ENCODE measurements at regions not wholly inside any gene's neighbourhood (a gene's known extent, or its start where the extent isn't known, plus 50 kb on each side); places are given as distances from the start of the nearest gene placed in this dataset.

DNA sequence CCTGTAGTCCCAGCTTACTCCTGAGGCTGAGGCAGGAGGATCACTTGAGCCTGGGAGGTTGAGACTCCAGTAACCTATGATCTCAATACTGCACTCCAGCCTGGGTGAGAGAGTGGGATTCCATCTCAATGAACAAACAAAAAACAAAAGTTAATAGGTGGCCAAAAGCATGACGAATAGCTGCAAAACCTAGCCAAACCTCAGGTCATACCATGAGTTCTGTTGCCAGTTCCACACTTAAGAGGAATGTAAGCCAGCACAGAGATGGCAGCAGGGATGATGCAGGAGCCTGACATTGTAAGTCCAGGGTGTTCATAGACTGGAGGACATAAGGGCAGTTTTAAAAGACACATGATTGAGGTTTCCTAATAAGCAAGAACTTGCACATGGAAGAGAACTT is 55.3 kb upstream of the RMDN2 start:
- Mint-ChIP-seq H3K9me3 (no peaks in the 10 kb centered on the region), H3K27ac (no peak overlapping the region), H3K4me1 (ENCODE audit: low read depth) (peaks cover 27% of the 10 kb centered on the region), H3K36me3 (ENCODE audit: low read depth) (no peaks in the 10 kb centered on the region), H3K27me3 (ENCODE audit: low read depth) (peaks cover 2% of the 10 kb centered on the region), H3K4me3 (no peak overlapping the region)
- DNase-seq (ENCODE audit: low spot score): no peak

DNA sequence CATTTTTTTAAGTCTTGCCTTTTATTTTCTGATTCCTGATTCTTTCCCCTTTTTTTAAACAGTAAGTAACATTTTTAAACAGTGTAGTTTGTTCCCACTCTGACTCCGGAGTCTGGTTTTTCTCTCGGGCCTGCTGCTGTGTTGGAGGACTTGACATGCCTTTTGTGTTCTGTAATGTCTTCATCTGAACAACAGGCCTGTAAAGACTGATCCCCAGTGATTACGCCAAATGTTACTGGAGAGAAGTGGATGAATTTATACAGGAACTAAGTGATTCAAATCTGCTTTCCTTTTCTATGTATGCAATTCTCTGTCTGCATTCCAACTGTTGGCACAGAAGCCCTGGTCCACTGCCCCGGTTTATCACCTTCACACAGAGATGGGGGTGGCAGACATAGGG is 54.3 kb upstream of the RMDN2 start:
- H3K9me3 Mint-ChIP-seq: no peaks in the 10 kb centered on the region
- H3K4me1 Mint-ChIP-seq (ENCODE audit: low read depth): peaks cover 27% of the 10 kb centered on the region
- no peak overlapping the region for H3K27ac Mint-ChIP-seq
- H3K27me3 Mint-ChIP-seq (ENCODE audit: low read depth): peaks cover 2% of the 10 kb centered on the region
- no peaks in the 10 kb centered on the region for H3K36me3 Mint-ChIP-seq (ENCODE audit: low read depth)
- no peak overlapping the region for H3K4me3 Mint-ChIP-seq
- no peak for DNase-seq (ENCODE audit: low spot score)

DNA sequence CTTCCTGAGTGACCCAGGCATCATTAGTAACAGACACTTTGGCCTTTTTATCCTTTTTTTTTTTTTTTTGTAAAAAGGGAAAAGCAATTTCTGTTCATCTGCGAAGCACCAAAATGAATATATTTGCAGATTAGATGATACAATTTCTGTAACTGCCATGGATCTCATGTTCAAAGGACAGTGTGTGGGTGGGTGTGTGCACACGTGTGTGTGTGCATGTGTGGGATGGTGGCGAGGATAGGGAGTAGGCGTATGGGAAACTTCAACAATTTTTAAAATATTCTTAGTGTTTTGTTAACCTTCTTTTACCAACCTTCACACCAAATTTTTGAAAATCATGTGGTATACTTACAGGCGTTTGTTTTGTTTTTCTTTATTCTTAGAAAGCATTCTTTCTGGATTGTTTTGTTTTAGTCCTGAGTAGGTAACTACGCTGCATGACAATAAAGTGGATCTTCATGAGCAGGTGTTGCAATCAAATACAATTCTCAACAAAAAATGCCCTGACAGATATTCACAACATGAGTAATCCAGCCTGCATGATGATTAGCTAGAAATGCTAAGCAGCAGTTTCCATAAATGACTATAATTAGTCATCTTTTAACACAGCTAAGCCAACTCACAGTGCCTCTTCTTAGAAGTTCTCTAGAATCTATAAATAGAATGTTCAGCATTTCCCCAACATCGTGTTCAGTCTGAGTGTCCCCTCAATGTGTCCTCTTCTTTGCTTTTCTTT is 53.5 kb upstream of the RMDN2 start:
- peaks cover 2% of the 10 kb centered on the region for H3K27me3 Mint-ChIP-seq (ENCODE audit: low read depth)
- peak overlapping the region; percentile 56 for H3K4me3 Mint-ChIP-seq
- no peaks in the 10 kb centered on the region for H3K9me3 Mint-ChIP-seq
- peak; percentile 13 for DNase-seq (ENCODE audit: low spot score)
- peak overlapping the region; percentile 80 for H3K27ac Mint-ChIP-seq
- peaks cover 27% of the 10 kb centered on the region for H3K4me1 Mint-ChIP-seq (ENCODE audit: low read depth)
- H3K36me3 Mint-ChIP-seq (ENCODE audit: low read depth): no peaks in the 10 kb centered on the region

DNA sequence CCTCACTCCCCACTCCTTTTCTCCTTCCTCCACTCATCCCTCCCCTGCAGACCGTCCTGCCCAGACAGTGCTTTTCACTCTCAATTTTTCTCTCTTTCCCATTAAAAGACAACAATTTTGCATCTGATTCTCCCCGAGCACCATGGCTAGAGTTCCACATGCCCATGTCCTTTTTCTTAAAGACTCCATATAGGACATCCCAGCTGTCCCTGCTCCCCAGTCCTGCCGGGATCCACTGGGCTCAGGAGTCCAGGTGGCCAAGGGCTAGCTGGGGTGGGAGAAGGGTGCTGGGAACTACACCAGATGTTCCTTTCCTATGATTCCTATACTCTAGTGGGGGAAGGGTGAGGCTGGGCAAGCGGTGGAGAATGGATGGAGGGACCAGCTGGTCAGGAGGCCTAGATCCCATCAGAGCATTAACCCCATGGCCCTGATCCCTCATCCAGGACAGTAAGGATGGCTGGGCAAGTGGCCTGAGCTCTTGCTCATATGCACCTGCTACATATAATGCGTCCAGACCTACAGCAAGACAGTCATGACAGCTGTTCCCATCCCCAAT is 52.8 kb upstream of the RMDN2 start:
- Mint-ChIP-seq H3K9me3 (no peaks in the 10 kb centered on the region), H3K36me3 (ENCODE audit: low read depth) (no peaks in the 10 kb centered on the region), H3K27ac (peak overlapping the region; percentile 80), H3K4me3 (peak overlapping the region; percentile 56), H3K27me3 (ENCODE audit: low read depth) (peaks cover 2% of the 10 kb centered on the region), H3K4me1 (ENCODE audit: low read depth) (peaks cover 27% of the 10 kb centered on the region)
- no peak for DNase-seq (ENCODE audit: low spot score)

DNA sequence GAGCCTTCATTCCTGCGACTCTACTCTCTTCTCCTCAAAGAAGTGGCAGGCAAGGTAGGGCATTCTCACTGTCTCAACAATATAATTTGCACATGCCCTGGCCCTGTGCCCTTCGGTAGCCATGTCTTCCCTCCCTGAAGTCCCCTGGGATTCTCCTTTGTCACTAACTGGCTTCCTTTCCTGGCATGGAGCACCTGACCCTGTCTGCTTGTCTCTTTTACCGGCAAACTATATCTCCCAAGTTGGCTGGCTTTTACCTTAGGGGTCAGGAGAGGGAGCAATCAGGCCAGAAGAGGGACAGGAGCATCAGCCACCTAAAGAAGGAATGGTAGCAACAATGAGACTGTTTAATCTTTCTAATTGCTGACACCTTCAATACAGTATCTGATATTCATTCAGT is 51.9 kb upstream of the RMDN2 start:
- DNase-seq (ENCODE audit: low spot score): no peak
- no peaks in the 10 kb centered on the region for H3K36me3 Mint-ChIP-seq (ENCODE audit: low read depth)
- no peak overlapping the region for H3K4me3 Mint-ChIP-seq
- H3K9me3 Mint-ChIP-seq: no peaks in the 10 kb centered on the region
- no peak overlapping the region for H3K27ac Mint-ChIP-seq
- peaks cover 29% of the 10 kb centered on the region for H3K4me1 Mint-ChIP-seq (ENCODE audit: low read depth)
- H3K27me3 Mint-ChIP-seq (ENCODE audit: low read depth): peaks cover 2% of the 10 kb centered on the region

DNA sequence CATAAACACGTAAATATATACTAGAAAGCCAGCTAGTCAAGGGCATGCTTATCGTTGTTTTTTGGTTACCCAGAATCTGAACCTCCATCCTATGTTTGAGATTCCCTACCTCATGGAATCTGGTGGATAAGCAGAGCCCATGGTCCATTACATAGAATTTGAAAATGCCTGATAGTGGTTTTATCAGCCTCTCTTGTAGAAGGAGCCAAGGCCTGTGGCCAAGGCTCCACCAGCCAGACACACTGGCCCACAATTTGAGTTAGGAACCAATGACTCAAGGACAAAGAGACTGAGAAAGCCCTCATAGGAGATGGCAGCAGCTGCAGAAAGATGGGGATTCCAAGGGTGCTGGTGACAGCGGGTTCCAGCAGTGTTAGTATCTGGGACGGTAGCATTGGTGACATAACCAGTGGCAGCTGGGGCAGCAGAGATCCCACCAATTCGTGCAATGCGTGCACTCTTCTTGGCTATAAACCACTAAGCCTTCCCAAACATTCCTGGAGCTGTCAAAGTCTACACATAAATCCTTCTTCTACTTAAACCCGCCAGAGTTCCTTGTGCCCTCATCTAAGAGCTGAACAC is 51.2 kb upstream of the RMDN2 start:
- no peaks in the 10 kb centered on the region for H3K9me3 Mint-ChIP-seq
- H3K27me3 Mint-ChIP-seq (ENCODE audit: low read depth): peaks cover 3% of the 10 kb centered on the region
- DNase-seq (ENCODE audit: low spot score): no peak
- H3K36me3 Mint-ChIP-seq (ENCODE audit: low read depth): no peaks in the 10 kb centered on the region
- no peak overlapping the region for H3K27ac Mint-ChIP-seq
- H3K4me3 Mint-ChIP-seq: no peak overlapping the region
- peaks cover 29% of the 10 kb centered on the region for H3K4me1 Mint-ChIP-seq (ENCODE audit: low read depth)

DNA sequence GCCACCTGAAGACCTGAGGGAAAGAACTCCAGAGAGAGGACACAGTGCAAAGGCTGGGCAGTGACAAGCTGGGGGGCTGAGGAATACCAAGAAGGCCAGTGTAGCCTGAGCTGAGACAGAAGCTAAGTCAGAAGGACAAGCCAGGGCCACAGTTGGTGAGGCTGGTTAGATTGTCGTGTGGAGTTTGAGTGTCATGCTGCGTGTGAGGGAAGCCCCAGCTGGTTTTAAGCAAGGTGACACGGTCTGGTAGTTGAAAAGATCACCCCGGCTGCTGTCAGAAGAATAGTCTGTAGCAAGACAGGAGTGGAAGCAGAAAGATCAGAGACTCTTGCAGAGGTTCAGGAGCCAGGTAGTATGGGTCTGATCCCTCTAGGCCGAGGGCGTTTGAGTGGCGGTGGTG is 50.6 kb upstream of the RMDN2 start:
- Mint-ChIP-seq H3K4me3 (no peak overlapping the region), H3K9me3 (no peaks in the 10 kb centered on the region), H3K4me1 (ENCODE audit: low read depth) (peaks cover 29% of the 10 kb centered on the region), H3K36me3 (ENCODE audit: low read depth) (no peaks in the 10 kb centered on the region), H3K27ac (no peak overlapping the region), H3K27me3 (ENCODE audit: low read depth) (peaks cover 3% of the 10 kb centered on the region)
- DNase-seq (ENCODE audit: low spot score): no peak

All from T-helper 2 cell treated with Interferon-gamma antibody and Interleukin-4, amounts not matched to agents 5 μg/mL and 100 μg/mL, for 36 hours (primary cell).